ENCODE measurements at regions not wholly inside any gene's neighbourhood (a gene's known extent, or its start where the extent isn't known, plus 50 kb on each side); places are given as distances from the start of the nearest gene placed in this dataset.

DNA sequence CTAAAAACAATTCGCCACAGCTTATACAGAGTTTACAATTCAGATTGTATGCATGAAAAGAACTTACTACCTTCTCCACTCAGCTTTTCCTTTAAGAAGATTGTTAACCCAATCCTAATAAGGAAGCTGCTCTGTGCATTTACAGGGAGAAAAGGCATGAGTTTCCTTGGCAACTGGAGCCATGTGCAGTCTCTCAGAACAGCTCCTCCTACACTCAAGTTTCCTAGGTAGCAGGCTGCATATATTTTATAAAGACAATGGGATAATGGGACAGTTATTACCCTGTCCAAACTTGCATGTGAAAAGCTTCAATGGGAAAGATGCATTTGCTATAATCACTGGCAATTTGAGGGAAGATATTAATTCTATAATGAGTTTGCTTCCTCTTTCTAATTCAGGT is 125.5 kb upstream of the TRPC4 start:
- no peak overlapping the region for H3K4me3 ChIP-seq (ENCODE audit: low read depth, low read length)
- DNase-seq (ENCODE audit: low read depth, low spot score) = no peak
- TF ChIP-seq CTCF (IDR thresholded peaks at IDR 0.05; ENCODE audit: insufficient read depth, low read length, missing control alignments) = no peak
- CTCF ChIA-PET = no interaction called here
- POLR2A ChIA-PET = no interaction called here

GRCh38 chr13:37986811-37987210 is 117.2 kb upstream of the TRPC4 start:
- POLR2A ChIA-PET = no interaction called here
- no peak overlapping the region for H3K4me3 ChIP-seq (ENCODE audit: low read depth, low read length)
- no peak for DNase-seq (ENCODE audit: low read depth, low spot score)
- no peak for TF ChIP-seq CTCF (IDR thresholded peaks at IDR 0.05; ENCODE audit: insufficient read depth, low read length, missing control alignments)
- CTCF ChIA-PET = no interaction called here

GRCh38 chr13:37985281-37985680 is 115.7 kb upstream of the TRPC4 start:
- ChIA-PET POLR2A (no interaction called here), CTCF (no interaction called here)
- TF ChIP-seq CTCF (IDR thresholded peaks at IDR 0.05; ENCODE audit: insufficient read depth, low read length, missing control alignments) = no peak
- no peak for DNase-seq (ENCODE audit: low read depth, low spot score)
- no peak overlapping the region for H3K4me3 ChIP-seq (ENCODE audit: low read depth, low read length)

DNA sequence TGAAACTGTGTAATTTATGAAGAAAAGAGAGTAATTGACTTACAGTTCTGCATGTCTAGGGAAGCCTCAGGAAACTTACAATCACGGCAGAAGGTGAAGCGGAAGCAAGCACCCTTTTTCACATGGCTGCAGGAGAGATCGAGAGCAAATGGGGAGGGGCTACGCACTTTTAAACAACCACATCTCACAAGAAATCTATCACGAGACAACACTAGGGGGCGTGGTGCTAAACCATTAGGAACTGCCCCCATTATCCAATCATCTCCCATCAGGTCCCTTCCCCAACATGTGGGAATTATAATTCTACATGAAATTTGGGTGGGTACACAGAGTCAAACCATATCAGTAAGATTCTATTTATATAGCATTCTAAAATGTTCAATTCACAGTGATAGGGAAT is 114.8 kb upstream of the TRPC4 start:
- CTCF ChIA-PET = no interaction called here
- DNase-seq (ENCODE audit: low read depth, low spot score) = no peak
- POLR2A ChIA-PET = no interaction called here
- no peak for TF ChIP-seq CTCF (IDR thresholded peaks at IDR 0.05; ENCODE audit: insufficient read depth, low read length, missing control alignments)
- no peak overlapping the region for H3K4me3 ChIP-seq (ENCODE audit: low read depth, low read length)

DNA sequence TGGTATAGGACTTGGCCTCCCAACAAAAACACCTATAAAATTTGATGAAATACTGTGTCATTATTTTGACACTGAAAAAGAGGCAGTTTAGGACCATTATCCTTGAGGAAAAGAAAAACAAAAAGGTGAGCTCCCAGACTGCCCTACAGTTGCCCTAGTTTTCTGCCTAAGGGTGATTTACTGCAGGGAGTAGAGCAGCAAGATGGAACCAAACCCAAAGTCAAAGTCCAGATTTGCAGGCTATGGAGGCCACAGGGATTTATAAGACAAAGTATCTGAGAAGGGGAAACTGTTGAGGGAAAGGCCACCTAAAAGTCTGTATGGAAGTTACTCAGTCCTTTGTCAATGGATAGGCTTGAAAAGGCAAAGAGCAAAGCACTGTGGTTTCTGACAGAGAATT is 112.4 kb upstream of the TRPC4 start:
- no peak overlapping the region for H3K4me3 ChIP-seq (ENCODE audit: low read depth, low read length)
- no peak for DNase-seq (ENCODE audit: low read depth, low spot score)
- TF ChIP-seq CTCF (IDR thresholded peaks at IDR 0.05; ENCODE audit: insufficient read depth, low read length, missing control alignments) = no peak
- POLR2A ChIA-PET = no interaction called here
- CTCF ChIA-PET = interaction anchor here (1.0 kb wide), 1 partner anchor 18 kb away, joined by 3 read pairs; no protein-coding TSS in a partner anchor

DNA sequence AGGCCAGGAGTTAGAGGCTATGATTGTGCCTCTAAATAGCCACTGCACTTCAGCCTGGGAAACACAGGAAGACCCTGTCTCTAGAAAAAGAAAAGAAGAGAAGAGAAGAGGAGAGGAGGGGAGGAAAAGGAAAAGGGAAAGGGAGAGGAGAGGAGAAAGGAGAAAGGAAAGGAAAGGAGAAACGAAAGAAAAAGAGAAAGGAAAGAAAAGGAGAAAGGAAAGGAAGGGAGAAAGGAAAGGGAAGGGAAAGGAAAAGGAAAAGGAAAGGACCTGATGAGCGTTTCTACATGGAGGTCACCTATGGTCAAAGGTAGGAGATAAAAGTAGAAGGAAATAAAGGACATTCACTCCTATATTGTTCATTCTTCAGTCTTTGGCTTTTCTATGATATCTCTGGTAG is 109.1 kb upstream of the TRPC4 start:
- H3K4me3 ChIP-seq (ENCODE audit: low read depth, low read length) = no peak overlapping the region
- CTCF ChIA-PET = no interaction called here
- POLR2A ChIA-PET = no interaction called here
- no peak for TF ChIP-seq CTCF (IDR thresholded peaks at IDR 0.05; ENCODE audit: insufficient read depth, low read length, missing control alignments)
- no peak for DNase-seq (ENCODE audit: low read depth, low spot score)
